ENCODE measurements at regions not wholly inside any gene's neighbourhood (a gene's known extent, or its start where the extent isn't known, plus 50 kb on each side); places are given as distances from the start of the nearest gene placed in this dataset.

- Histone ChIP-seq H4K8ac (replicated peaks; ENCODE audit: insufficient read length, low read depth, low read length) (no peak overlapping the region), H3K4me2 (ENCODE audit: insufficient read depth, insufficient read length, low read length) (no peak overlapping the region), H2BK120ac (ENCODE audit: low read depth, low read length, poor library complexity, severe bottlenecking) (no peak overlapping the region), H3K9ac (ENCODE audit: extremely low read depth, insufficient read length, low read length) (no peak overlapping the region), H3K79me2 (ENCODE audit: insufficient read depth, low read length) (no peaks in the 10 kb centered on the region), H3K56ac (ENCODE audit: insufficient read length, low read depth, low read length) (no peak overlapping the region), H3T11ph (ENCODE audit: low read length) (no peak overlapping the region), H3K79me1 (ENCODE audit: insufficient read depth, low read depth, low read length, poor library complexity, severe bottlenecking) (no peaks in the 10 kb centered on the region), H2AFZ (ENCODE audit: low read length) (no peak overlapping the region), H3K4me1 (ENCODE audit: insufficient read depth, low read length) (no peaks in the 10 kb centered on the region), H2BK20ac (ENCODE audit: low read depth, low read length, poor library complexity, severe bottlenecking) (no peak overlapping the region), H4K20me1 (ENCODE audit: control insufficient read depth, insufficient read depth, insufficient read length) (no peaks in the 10 kb centered on the region), H3K23me2 (ENCODE audit: insufficient read length, low read depth, low read length, poor library complexity, severe bottlenecking) (no peaks in the 10 kb centered on the region), H3K27me3 (ENCODE audit: insufficient read depth, low read length) (no peaks in the 10 kb centered on the region), H2BK15ac (ENCODE audit: low read depth, low read length) (no peak overlapping the region), H3K18ac (ENCODE audit: insufficient read length, low read depth, low read length) (no peak overlapping the region), H3K14ac (ENCODE audit: insufficient read depth, low read length) (no peak overlapping the region), H3K23ac (ENCODE audit: insufficient read length, low read depth, low read length) (no peak overlapping the region), H2AK5ac (ENCODE audit: insufficient read length, low read length) (no peak overlapping the region), H2BK12ac (ENCODE audit: insufficient read length, low read depth, low read length) (no peak overlapping the region), H2BK5ac (ENCODE audit: insufficient read length, low read length) (no peak overlapping the region), H3K27ac (ENCODE audit: insufficient read length, low read depth, low read length) (no peak overlapping the region), H3K9me3 (ENCODE audit: control insufficient read depth, low read depth, low read length) (no peaks in the 10 kb centered on the region), H3K4ac (ENCODE audit: low read depth, low read length) (no peak overlapping the region), H4K5ac (ENCODE audit: insufficient read length, low read depth, low read length) (no peak overlapping the region), H4K91ac (ENCODE audit: insufficient read length, low read depth, low read length) (no peak overlapping the region)
- H3K9me3 Mint-ChIP-seq = no peaks in the 10 kb centered on the region
- no peaks in the 10 kb centered on the region for H3K4me1 Mint-ChIP-seq
- no CpG with 5 or more reads among the region's 7 CpGs for WGBS (ENCODE audit: extremely low coverage, insufficient read length, low lambda C conversion rate)
- DNase-seq = no peak
- no peak overlapping the region for H3K27ac Mint-ChIP-seq
- H3K4me3 Mint-ChIP-seq = no peak overlapping the region
- H3K36me3 Mint-ChIP-seq (ENCODE audit: insufficient read depth in 1 of 3, low read depth in 3 of 3) = no peaks in the 10 kb centered on the region
- peaks cover 3% of the 10 kb centered on the region; the same call in 1 of the 2 replicates for H3K27me3 Mint-ChIP-seq (ENCODE audit: low read depth)
- TF ChIP-seq CTCF (conservative IDR thresholded peaks at IDR 0.05) = no peak
Observed at GRCh38 chr9:87305151-87305550, 192.5 kb upstream of the DAPK1 start.
